OCI-LY3 (cell line): ENCODE measurements at regions not wholly inside any gene's neighbourhood (a gene's known extent, or its start where the extent isn't known, plus 50 kb on each side); places are given as distances from the start of the nearest gene placed in this dataset.

ENCODE experiments used
- H2AFZ ChIP-seq: fragments of 200-600, 300-600 bp; shearing (Covaris generic); 2 replicates; pipeline ENCODE4 v1.6.0; 2014; ENCODE audit warnings: antibody characterized with exemption, low read depth, low read length
- H3K27ac ChIP-seq: fragments of 200-600, 300-600 bp; sonication (generic); 2 replicates; pipeline ENCODE4 v1.5.1; 2014; ENCODE audit warnings: mild to moderate bottlenecking, low read length, moderate library complexity, mixed read lengths
- H3K27me3 ChIP-seq: fragments of 200-600, 300-600 bp; sonication (generic); 2 replicates; pipeline ENCODE4 v1.6.1; 2014; ENCODE audit warnings: low read depth, low read length, mixed read lengths
- H3K36me3 ChIP-seq: fragments of 200-600, 300-600 bp; sonication (generic); replicated peaks from 2 replicates; pipeline ENCODE3; 2014; ENCODE audit warnings: low read depth, low read length, mixed read lengths
- H3K4me1 ChIP-seq: fragments of 300-600, 200-600 bp; sonication (generic); 2 replicates; pipeline ENCODE4 v1.6.1; 2014; ENCODE audit warnings: low read length, mixed read lengths
- H3K4me2 ChIP-seq: fragments of 200-600, 300-600 bp; sonication (generic); 2 replicates; pipeline ENCODE4 v1.6.1; 2014; ENCODE audit warnings: low read length, mixed read lengths
- H3K4me3 ChIP-seq: fragments of 300-600, 200-600 bp; sonication (generic); 2 replicates; pipeline ENCODE4 v1.5.1; 2014; ENCODE audit warnings: antibody characterized with exemption, mild to moderate bottlenecking, low read length, moderate library complexity
- H3K79me2 ChIP-seq: fragments of 300-600, 200-600 bp; shearing (Covaris generic); 2 replicates; pipeline ENCODE4 v1.6.1; 2014; ENCODE audit warnings: mild to moderate bottlenecking, low read length, mixed read lengths
- H3K9ac ChIP-seq: fragments of 300-600, 200-600 bp; shearing (Covaris generic); 2 replicates; pipeline ENCODE4 v1.6.0; 2014; ENCODE audit warnings: mild to moderate bottlenecking, low read length, moderate library complexity
- H3K9me3 ChIP-seq: fragments of 200-600, 300-600 bp; shearing (Covaris generic); 2 replicates; pipeline ENCODE4 v1.6.1; 2014; ENCODE audit warnings: low read length, mixed read lengths; ENCODE audit not compliant: insufficient read depth
- H4K20me1 ChIP-seq: fragments of 200-600, 300-600 bp; sonication (generic); 2 replicates; pipeline ENCODE4 v1.6.1; 2016; ENCODE audit warnings: low read length, mixed read lengths; ENCODE audit not compliant: insufficient read depth
- EZH2phosphoT487 ChIP-seq: fragments of 200-600 bp; shearing (Covaris generic); IDR thresholded peaks from 2 replicates; pipeline ENCODE4 v1.6.1; 2018; ENCODE audit warnings: antibody characterized with exemption, mixed run types, low read depth
- TF ChIP-seq, protein P1 (sequence below): fragments of 200-600, 300-600 bp; sonication (generic); IDR thresholded peaks from 2 replicates; pipeline ENCODE4 v1.5.1; 2014; ENCODE audit warnings: antibody characterized with exemption, low read length, low read depth

DNA sequence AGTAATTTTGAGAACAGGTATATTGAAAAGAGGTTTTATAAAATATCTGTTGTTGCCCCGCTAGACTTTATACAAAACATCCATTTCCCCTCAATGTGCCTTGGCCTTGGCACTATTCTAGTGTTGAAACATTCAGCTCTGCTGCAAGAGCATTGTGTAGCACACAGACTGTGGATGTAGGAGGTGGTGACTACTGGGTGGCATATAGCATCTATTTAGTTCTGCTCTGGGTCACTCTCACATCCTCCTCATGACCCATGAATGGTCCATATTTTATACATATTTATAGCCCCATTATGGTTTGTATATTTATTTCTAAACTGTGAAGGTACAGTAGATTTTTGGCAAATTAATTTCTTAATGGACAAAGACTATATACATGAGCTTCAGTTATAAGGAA lies 1022.0 kb upstream of the CELF4 start:
- Histone ChIP-seq H3K79me2 (no peaks in the 10 kb centered on the region), H3K36me3 (no peaks in the 10 kb centered on the region), H4K20me1 (no peaks in the 10 kb centered on the region), H3K4me2 (no peak overlapping the region), H3K9ac (no peak overlapping the region), H3K4me1 (peaks cover 9% of the 10 kb centered on the region), H3K27ac (no peak overlapping the region), H3K9me3 (no peaks in the 10 kb centered on the region), H3K27me3 (no peaks in the 10 kb centered on the region), H2AFZ (no peak overlapping the region), H3K4me3 (no peak overlapping the region)
- TF ChIP-seq EZH2phosphoT487: no peak
- TF ChIP-seq, protein P1, sequence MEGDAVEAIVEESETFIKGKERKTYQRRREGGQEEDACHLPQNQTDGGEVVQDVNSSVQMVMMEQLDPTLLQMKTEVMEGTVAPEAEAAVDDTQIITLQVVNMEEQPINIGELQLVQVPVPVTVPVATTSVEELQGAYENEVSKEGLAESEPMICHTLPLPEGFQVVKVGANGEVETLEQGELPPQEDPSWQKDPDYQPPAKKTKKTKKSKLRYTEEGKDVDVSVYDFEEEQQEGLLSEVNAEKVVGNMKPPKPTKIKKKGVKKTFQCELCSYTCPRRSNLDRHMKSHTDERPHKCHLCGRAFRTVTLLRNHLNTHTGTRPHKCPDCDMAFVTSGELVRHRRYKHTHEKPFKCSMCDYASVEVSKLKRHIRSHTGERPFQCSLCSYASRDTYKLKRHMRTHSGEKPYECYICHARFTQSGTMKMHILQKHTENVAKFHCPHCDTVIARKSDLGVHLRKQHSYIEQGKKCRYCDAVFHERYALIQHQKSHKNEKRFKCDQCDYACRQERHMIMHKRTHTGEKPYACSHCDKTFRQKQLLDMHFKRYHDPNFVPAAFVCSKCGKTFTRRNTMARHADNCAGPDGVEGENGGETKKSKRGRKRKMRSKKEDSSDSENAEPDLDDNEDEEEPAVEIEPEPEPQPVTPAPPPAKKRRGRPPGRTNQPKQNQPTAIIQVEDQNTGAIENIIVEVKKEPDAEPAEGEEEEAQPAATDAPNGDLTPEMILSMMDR: no peak

DNA sequence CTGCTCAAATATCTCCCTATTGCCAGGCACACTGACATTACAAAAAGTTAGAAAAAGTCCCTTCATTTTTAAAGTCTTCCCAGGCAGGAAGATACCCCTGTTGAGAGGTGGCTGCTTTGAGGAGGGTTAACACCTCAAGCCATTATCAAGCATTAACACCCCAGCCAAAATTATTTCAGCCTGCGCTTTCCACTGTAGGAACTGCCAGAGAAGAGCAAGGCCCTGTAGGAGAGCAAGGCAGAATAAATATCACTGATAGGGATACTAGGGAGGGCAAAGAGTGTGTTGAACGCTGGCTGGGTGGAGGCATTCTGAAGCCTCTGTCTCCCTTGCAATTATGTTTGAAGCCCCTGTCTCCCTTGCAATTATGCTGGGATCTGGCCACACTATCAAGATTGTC lies 1020.7 kb upstream of the CELF4 start:
- Histone ChIP-seq H3K79me2 (no peaks in the 10 kb centered on the region), H3K27ac (no peak overlapping the region), H3K9me3 (no peaks in the 10 kb centered on the region), H3K4me1 (peaks cover 9% of the 10 kb centered on the region), H3K9ac (no peak overlapping the region), H3K27me3 (no peaks in the 10 kb centered on the region), H3K4me3 (no peak overlapping the region), H3K4me2 (no peak overlapping the region), H3K36me3 (no peaks in the 10 kb centered on the region), H4K20me1 (no peaks in the 10 kb centered on the region), H2AFZ (no peak overlapping the region)
- TF ChIP-seq, protein P1: no peak
- TF ChIP-seq EZH2phosphoT487: no peak

DNA sequence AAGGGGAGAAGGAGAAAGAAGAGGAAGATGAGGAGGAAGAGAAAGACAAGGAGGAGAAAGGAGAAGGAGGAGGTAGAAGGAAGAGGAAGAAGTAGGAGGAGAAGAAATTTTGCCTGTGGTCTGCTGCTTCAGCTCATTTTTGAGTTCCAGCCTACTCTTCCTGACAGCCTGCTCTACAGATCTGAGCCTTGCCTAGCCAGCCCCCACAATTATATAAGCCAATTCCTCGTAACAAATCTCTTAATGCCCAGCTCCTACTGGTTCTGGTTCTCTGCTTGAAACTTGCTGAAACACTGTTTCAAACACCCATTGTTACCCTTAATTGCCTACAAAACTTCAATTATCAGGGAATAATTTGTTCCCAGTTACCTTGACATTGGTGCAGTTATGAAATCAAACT lies 1014.2 kb upstream of the CELF4 start:
- Histone ChIP-seq H3K36me3 (no peaks in the 10 kb centered on the region), H3K79me2 (no peaks in the 10 kb centered on the region), H3K9me3 (no peaks in the 10 kb centered on the region), H2AFZ (no peak overlapping the region; the same call in 1 of the 2 replicates), H3K27ac (no peak overlapping the region), H3K9ac (no peak overlapping the region), H4K20me1 (no peaks in the 10 kb centered on the region), H3K4me2 (no peak overlapping the region), H3K27me3 (no peaks in the 10 kb centered on the region), H3K4me3 (no peak overlapping the region), H3K4me1 (no peaks in the 10 kb centered on the region)
- TF ChIP-seq EZH2phosphoT487: no peak
- TF ChIP-seq, protein P1: no peak

DNA sequence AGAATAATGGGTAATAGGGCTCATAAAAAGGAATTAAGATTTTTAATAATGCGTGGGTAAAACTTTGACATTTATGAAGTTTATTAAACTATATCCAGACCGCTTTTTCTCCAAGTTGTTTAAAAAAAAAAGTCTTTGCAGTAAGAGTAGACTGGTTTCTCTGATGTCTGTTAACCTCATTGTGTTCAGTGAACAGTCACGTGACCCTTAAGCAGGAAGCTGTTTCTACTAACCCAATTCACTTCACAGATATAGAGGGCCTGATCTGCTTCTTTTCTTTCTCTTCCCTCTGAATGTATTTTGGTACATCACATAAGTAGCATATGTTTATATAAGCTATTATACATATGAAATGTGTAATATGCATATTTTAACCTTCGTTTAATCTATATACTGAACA lies 1011.3 kb upstream of the CELF4 start:
- Histone ChIP-seq H2AFZ (no peak overlapping the region), H3K27ac (no peak overlapping the region), H3K4me1 (no peaks in the 10 kb centered on the region), H3K36me3 (no peaks in the 10 kb centered on the region), H3K9ac (no peak overlapping the region), H4K20me1 (no peaks in the 10 kb centered on the region), H3K79me2 (no peaks in the 10 kb centered on the region), H3K9me3 (no peaks in the 10 kb centered on the region), H3K4me3 (no peak overlapping the region), H3K27me3 (no peaks in the 10 kb centered on the region), H3K4me2 (no peak overlapping the region)
- TF ChIP-seq, protein P1: no peak
- TF ChIP-seq EZH2phosphoT487: no peak
